Parathyroid adenoma (tissue), 2 donors: ENCODE measurements at regions not wholly inside any gene's neighbourhood (a gene's known extent, or its start where the extent isn't known, plus 50 kb on each side); places are given as distances from the start of the nearest gene placed in this dataset.

Experiments
- H2AFZ ChIP-seq: fragments of 300-600 bp; sonication (generic); one replicate; pipeline ENCODE4 v1.7.0; 2017; ENCODE audit warnings: antibody characterized with exemption, mild to moderate bottlenecking
- H3K27ac ChIP-seq: fragments of 300-600 bp; sonication (generic); one replicate; pipeline ENCODE4 v1.7.0; 2017
- H3K27me3 ChIP-seq: fragments of 300-600 bp; sonication (generic); one replicate; pipeline ENCODE4 v1.7.0; 2017; ENCODE audit warnings: low read length; ENCODE audit not compliant: control insufficient read depth, insufficient read depth
- H3K36me3 ChIP-seq: fragments of 300-600 bp; sonication (generic); one replicate; pipeline ENCODE4 v1.7.0; 2017; ENCODE audit warnings: low read length; ENCODE audit not compliant: control insufficient read depth, insufficient read depth
- H3K4me1 ChIP-seq: fragments of 300-600 bp; sonication (generic); one replicate; pipeline ENCODE4 v1.7.0; 2017; ENCODE audit warnings: control low read depth
- H3K4me2 ChIP-seq: fragments of 300-600 bp; sonication (generic); one replicate; pipeline ENCODE4 v1.7.0; 2017; ENCODE audit warnings: low read length
- H3K4me3 ChIP-seq: fragments of 300-600 bp; sonication (generic); one replicate; pipeline ENCODE4 v1.7.0; 2017; ENCODE audit warnings: low read depth, low read length
- H3K79me2 ChIP-seq: fragments of 300-600 bp; sonication (generic); one replicate; pipeline ENCODE4 v1.7.0; 2017; ENCODE audit warnings: control low read depth
- H3K9ac ChIP-seq: fragments of 300-600 bp; sonication (generic); one replicate; pipeline ENCODE4 v1.7.0; 2017; ENCODE audit warnings: mild to moderate bottlenecking
- H3K9me3 ChIP-seq: fragments of 300-600 bp; sonication (generic); one replicate; pipeline ENCODE4 v1.7.0; 2017; ENCODE audit warnings: low read length; ENCODE audit not compliant: control insufficient read depth
- CTCF ChIP-seq: fragments of 300-600 bp; sonication (generic); IDR thresholded peaks from one replicate; pipeline ENCODE4 v1.7.0; 2017; ENCODE audit warnings: antibody characterized with exemption, mild to moderate bottlenecking
- donor health status: primary hyperparathyroidism.

GRCh38 chr6:119643876-119644275 is 294.3 kb upstream of the MAN1A1 start:
- Histone ChIP-seq H3K4me2 (no peak overlapping the region), H3K79me2 (no peaks in the 10 kb centered on the region), H2AFZ (no peak overlapping the region), H3K4me1 (no peaks in the 10 kb centered on the region), H3K27ac (no peak overlapping the region), H3K4me3 (no peak overlapping the region), H3K36me3 (no peaks in the 10 kb centered on the region), H3K9ac (no peak overlapping the region), H3K27me3 (no peaks in the 10 kb centered on the region), H3K9me3 (no peaks in the 10 kb centered on the region)
- no peak for TF ChIP-seq CTCF

- Histone ChIP-seq H3K36me3 (no peaks in the 10 kb centered on the region), H3K9me3 (no peaks in the 10 kb centered on the region), H3K79me2 (no peaks in the 10 kb centered on the region), H3K27ac (no peak overlapping the region), H3K9ac (no peak overlapping the region), H3K4me2 (no peak overlapping the region), H3K4me3 (no peak overlapping the region), H3K4me1 (no peaks in the 10 kb centered on the region), H2AFZ (no peak overlapping the region), H3K27me3 (no peaks in the 10 kb centered on the region)
- no peak for TF ChIP-seq CTCF
Observed at GRCh38 chr6:119637768-119638167, 288.2 kb upstream of the MAN1A1 start.

- no peak for TF ChIP-seq CTCF
- H3K4me3 ChIP-seq: no peak overlapping the region
- H3K79me2 ChIP-seq: no peaks in the 10 kb centered on the region
Observed at GRCh38 chr6:119636060-119636459, 286.5 kb upstream of the MAN1A1 start.

GRCh38 chr6:119633461-119633860 is 283.9 kb upstream of the MAN1A1 start:
- Histone ChIP-seq H3K4me2 (no peak overlapping the region), H3K9me3 (no peaks in the 10 kb centered on the region), H3K4me1 (no peaks in the 10 kb centered on the region), H3K27ac (no peak overlapping the region), H3K27me3 (no peaks in the 10 kb centered on the region), H3K4me3 (no peak overlapping the region), H3K79me2 (no peaks in the 10 kb centered on the region), H3K9ac (no peak overlapping the region), H3K36me3 (no peaks in the 10 kb centered on the region), H2AFZ (no peak overlapping the region)
- no peak for TF ChIP-seq CTCF

More at GRCh38 chr6:119636060-119636459, 286.5 kb upstream of the MAN1A1 start:
- H2AFZ ChIP-seq: no peak overlapping the region
- no peak overlapping the region for H3K9ac ChIP-seq
- H3K9me3 ChIP-seq: no peaks in the 10 kb centered on the region
- H3K36me3 ChIP-seq: no peaks in the 10 kb centered on the region
- H3K4me2 ChIP-seq: no peak overlapping the region
- H3K27me3 ChIP-seq: no peaks in the 10 kb centered on the region
- H3K4me1 ChIP-seq: no peaks in the 10 kb centered on the region
- no peak overlapping the region for H3K27ac ChIP-seq

- Histone ChIP-seq H3K4me3 (no peak overlapping the region), H3K27ac (no peak overlapping the region), H3K4me1 (no peaks in the 10 kb centered on the region), H3K79me2 (no peaks in the 10 kb centered on the region), H3K27me3 (no peaks in the 10 kb centered on the region), H3K36me3 (no peaks in the 10 kb centered on the region), H2AFZ (no peak overlapping the region), H3K9me3 (no peaks in the 10 kb centered on the region), H3K9ac (no peak overlapping the region), H3K4me2 (no peak overlapping the region)
- TF ChIP-seq CTCF: no peak
Observed at GRCh38 chr6:119630561-119631192, 281.1 kb upstream of the MAN1A1 start.
